ENCODE measurements at regions not wholly inside any gene's neighbourhood (a gene's known extent, or its start where the extent isn't known, plus 50 kb on each side); places are given as distances from the start of the nearest gene placed in this dataset.

DNA sequence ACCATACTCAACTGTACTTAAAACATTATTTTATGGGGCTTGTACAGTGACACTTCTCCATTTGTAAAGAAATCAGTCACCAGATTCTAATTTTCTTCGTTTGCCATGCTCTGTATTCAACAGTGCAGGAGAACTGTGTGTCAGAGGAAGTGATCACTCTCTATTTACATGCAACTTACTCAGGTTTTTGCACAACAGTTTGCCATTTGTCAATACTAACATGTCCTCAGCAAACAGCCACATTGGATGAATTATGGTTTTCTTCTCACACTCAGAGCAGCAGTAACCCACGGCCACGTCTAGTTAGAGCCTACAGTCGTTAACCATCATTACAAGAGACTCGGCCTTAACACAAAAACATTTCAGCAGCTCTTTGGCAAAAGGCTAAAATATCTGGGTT lies 69.2 kb upstream of the SP4 start (continued):
- TF ChIP-seq, protein P1, sequence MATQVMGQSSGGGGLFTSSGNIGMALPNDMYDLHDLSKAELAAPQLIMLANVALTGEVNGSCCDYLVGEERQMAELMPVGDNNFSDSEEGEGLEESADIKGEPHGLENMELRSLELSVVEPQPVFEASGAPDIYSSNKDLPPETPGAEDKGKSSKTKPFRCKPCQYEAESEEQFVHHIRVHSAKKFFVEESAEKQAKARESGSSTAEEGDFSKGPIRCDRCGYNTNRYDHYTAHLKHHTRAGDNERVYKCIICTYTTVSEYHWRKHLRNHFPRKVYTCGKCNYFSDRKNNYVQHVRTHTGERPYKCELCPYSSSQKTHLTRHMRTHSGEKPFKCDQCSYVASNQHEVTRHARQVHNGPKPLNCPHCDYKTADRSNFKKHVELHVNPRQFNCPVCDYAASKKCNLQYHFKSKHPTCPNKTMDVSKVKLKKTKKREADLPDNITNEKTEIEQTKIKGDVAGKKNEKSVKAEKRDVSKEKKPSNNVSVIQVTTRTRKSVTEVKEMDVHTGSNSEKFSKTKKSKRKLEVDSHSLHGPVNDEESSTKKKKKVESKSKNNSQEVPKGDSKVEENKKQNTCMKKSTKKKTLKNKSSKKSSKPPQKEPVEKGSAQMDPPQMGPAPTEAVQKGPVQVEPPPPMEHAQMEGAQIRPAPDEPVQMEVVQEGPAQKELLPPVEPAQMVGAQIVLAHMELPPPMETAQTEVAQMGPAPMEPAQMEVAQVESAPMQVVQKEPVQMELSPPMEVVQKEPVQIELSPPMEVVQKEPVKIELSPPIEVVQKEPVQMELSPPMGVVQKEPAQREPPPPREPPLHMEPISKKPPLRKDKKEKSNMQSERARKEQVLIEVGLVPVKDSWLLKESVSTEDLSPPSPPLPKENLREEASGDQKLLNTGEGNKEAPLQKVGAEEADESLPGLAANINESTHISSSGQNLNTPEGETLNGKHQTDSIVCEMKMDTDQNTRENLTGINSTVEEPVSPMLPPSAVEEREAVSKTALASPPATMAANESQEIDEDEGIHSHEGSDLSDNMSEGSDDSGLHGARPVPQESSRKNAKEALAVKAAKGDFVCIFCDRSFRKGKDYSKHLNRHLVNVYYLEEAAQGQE (IDR thresholded peaks at IDR 0.05; ENCODE audit: low read depth) = no peak
- TF ChIP-seq RAD21 (IDR thresholded peaks at IDR 0.05; ENCODE audit: low read depth) = no peak

DNA sequence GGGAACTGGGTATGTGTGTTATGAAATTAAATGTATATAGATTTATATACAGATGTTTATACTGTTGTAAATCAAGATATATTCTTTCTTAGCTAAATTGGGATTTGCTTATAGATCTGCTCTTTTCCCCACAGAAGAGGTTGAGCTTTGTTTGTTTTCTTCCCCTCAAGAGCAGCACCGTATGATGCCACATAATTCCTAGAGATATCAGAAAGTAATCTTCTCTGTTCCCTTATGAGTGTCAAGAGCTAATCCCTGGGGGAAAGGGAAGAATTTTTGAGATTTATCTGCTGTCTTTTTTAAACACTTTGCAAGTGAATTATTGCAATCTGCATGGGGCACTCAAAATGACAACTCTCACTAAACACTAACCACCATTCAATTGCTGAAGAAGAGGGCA lies 68.7 kb upstream of the SP4 start:
- ChIA-PET POLR2A (no interaction called here), CTCF (no interaction called here), RAD21 (ENCODE audit: low non-redundant PET in 1 of 2, low total read pairs in 2 of 2, uncharacterized antibody in 2 of 2, unreplicated experiment in 2 of 2) (no interaction called here)
- ATAC-seq (no peak), DNase-seq (ENCODE audit: low read depth, low spot score) (no peak)
- Histone ChIP-seq H3K4me3 (replicated peaks in 1 of 2; ENCODE audit: low read depth in 1 of 2, low read length in 2 of 2) (no peak overlapping the region), H3K27me3 (ENCODE audit: insufficient read depth, low read length) (no peaks in the 10 kb centered on the region), H3K79me2 (ENCODE audit: insufficient read depth, low read length) (no peaks in the 10 kb centered on the region), H3K9ac (ENCODE audit: low read length) (no peak overlapping the region), H3K4me2 (ENCODE audit: low read length) (no peak overlapping the region), H3K27ac (ENCODE audit: low read depth, low read length) (no peak overlapping the region), H2AFZ (ENCODE audit: low read depth, low read length, poor library complexity, severe bottlenecking) (no peak overlapping the region), H4K20me1 (ENCODE audit: insufficient read depth) (no peaks in the 10 kb centered on the region), H3K9me2 (ENCODE audit: insufficient read depth) (no peaks in the 10 kb centered on the region), H3K36me3 (ENCODE audit: control insufficient read depth in 1 of 2, insufficient read depth in 2 of 2, low read length in 2 of 2) (no peaks in the 10 kb centered on the region), H3K4me1 (ENCODE audit: control insufficient read depth in 1 of 2, insufficient read depth in 2 of 2, low read length in 2 of 2) (no peaks in the 10 kb centered on the region), H3K9me3 (ENCODE audit: control insufficient read depth in 1 of 2, insufficient read depth in 1 of 2, low read depth in 1 of 2, low read length in 2 of 2) (no peaks in the 10 kb centered on the region)
- TF ChIP-seq EGR1 (IDR thresholded peaks at IDR 0.05; ENCODE audit: low read depth) (no peak), SRF (IDR thresholded peaks at IDR 0.05; ENCODE audit: low read depth) (no peak), FOSL1 (IDR thresholded peaks at IDR 0.05; ENCODE audit: low read depth) (no peak), EZH2phosphoT487 (IDR thresholded peaks at IDR 0.05; ENCODE audit: borderline replicate concordance) (no peak)
- TF ChIP-seq, protein P1 (IDR thresholded peaks at IDR 0.05; ENCODE audit: low read depth) = no peak
- intact Hi-C loops (cut with micrococcal nuclease) = no loop called here
- no TSS peak for BruUV-seq (replicated peaks)

Measured in HCT116 (cell line).